ENCODE measurements at regions not wholly inside any gene's neighbourhood (a gene's known extent, or its start where the extent isn't known, plus 50 kb on each side); places are given as distances from the start of the nearest gene placed in this dataset.

DNA sequence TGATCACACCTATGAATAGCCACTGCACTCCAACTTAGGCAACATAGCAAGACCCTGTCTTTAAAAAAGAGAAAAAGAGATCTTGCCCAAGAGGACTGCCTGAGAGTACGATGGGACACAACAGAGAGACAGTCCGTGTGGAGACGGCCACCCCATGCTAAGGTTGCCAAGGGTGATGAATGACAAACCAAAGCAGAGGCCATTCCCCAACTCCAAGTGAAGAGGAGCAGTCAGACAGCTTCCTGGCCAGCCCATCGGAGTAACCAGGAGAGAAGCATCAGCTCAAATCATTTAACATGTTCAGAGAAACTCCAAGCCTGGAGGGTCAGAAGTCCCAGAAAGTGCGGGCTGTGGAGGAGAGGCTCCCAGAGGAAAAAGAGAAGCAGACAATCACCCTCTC is 63.9 kb upstream of the SUB1 start:
- DNase-seq: no peak
- Histone ChIP-seq H3K9me3 (no peaks in the 10 kb centered on the region), H3K27ac (no peak overlapping the region), H3K36me3 (no peaks in the 10 kb centered on the region), H3K4me1 (no peaks in the 10 kb centered on the region), H3K27me3 (no peaks in the 10 kb centered on the region), H3K4me3 (no peak overlapping the region)
- TF ChIP-seq, protein P1, sequence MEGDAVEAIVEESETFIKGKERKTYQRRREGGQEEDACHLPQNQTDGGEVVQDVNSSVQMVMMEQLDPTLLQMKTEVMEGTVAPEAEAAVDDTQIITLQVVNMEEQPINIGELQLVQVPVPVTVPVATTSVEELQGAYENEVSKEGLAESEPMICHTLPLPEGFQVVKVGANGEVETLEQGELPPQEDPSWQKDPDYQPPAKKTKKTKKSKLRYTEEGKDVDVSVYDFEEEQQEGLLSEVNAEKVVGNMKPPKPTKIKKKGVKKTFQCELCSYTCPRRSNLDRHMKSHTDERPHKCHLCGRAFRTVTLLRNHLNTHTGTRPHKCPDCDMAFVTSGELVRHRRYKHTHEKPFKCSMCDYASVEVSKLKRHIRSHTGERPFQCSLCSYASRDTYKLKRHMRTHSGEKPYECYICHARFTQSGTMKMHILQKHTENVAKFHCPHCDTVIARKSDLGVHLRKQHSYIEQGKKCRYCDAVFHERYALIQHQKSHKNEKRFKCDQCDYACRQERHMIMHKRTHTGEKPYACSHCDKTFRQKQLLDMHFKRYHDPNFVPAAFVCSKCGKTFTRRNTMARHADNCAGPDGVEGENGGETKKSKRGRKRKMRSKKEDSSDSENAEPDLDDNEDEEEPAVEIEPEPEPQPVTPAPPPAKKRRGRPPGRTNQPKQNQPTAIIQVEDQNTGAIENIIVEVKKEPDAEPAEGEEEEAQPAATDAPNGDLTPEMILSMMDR (IDR thresholded peaks at IDR 0.05): no peak
- TF ChIP-seq POLR2A (IDR thresholded peaks at IDR 0.05): no peak

DNA sequence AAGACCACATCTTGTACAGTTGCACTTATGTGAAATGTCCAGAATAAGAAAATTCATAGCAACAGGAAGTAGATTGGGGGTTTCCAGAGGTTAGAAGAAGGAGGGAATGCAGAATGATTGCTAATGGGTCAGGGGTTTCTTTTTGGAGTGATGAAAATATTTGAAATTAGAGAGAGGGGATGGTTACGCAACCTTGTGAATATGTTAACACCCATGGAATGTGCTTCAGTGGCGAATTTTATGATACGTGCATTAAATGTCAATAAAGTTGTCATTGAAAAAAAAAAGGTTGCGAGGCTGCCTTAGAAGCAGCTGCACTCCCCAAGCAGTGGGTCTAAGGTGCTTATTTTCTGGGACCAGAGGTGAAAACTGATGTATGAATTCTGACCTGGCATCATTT is 64.4 kb upstream of the SUB1 start:
- no peak for DNase-seq
- no peaks in the 10 kb centered on the region for H3K27me3 ChIP-seq
- H3K9me3 ChIP-seq: no peaks in the 10 kb centered on the region
- no peaks in the 10 kb centered on the region for H3K4me1 ChIP-seq
- H3K4me3 ChIP-seq: no peak overlapping the region
- TF ChIP-seq, protein P1 (IDR thresholded peaks at IDR 0.05): no peak
- no peak for TF ChIP-seq POLR2A (IDR thresholded peaks at IDR 0.05)
- H3K27ac ChIP-seq: no peak overlapping the region
- no peaks in the 10 kb centered on the region for H3K36me3 ChIP-seq

DNA sequence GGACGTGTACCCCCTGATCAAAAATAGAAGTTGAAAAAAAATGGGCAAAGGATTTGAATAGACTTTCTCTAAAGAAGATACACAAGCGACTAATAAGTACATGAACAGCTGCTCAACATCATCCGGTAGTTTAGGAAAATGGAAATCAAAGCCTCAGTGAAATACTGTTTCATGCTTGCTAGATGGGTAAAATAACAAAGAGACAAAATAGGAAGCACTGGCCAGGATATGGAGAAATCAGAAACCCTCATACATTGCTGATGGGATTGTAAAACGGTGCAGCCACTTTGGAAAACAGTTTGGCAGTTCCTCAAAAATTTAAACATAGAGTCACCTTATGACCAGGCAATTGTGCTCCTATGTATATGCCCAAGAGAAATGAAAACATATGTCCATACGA is 65.0 kb upstream of the SUB1 start:
- no peaks in the 10 kb centered on the region for H3K27me3 ChIP-seq
- H3K36me3 ChIP-seq: no peaks in the 10 kb centered on the region
- TF ChIP-seq, protein P1 (IDR thresholded peaks at IDR 0.05): no peak
- TF ChIP-seq POLR2A (IDR thresholded peaks at IDR 0.05): no peak
- H3K27ac ChIP-seq: no peak overlapping the region
- H3K4me1 ChIP-seq: no peaks in the 10 kb centered on the region
- no peak for DNase-seq
- no peak overlapping the region for H3K4me3 ChIP-seq
- no peaks in the 10 kb centered on the region for H3K9me3 ChIP-seq

DNA sequence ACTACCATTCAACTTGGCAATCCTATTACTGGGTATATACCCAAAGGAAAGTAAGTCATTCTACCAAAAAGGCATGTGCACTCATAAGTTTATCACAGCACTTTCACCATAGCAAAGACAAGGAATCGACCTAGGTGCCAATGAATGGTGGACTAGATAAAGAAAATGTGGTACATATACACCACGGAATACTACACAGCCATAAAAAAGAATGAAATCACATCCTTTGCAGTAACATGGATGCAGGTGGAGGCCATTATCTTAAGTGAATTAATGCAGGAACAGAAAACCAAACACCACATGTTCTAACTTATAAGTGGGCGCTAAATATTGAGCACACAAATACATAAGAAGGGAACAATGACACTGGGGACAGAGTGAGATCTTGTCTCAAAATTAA is 65.8 kb upstream of the SUB1 start:
- Histone ChIP-seq H3K36me3 (no peaks in the 10 kb centered on the region), H3K9me3 (no peaks in the 10 kb centered on the region), H3K27me3 (no peaks in the 10 kb centered on the region), H3K4me1 (no peaks in the 10 kb centered on the region), H3K4me3 (no peak overlapping the region), H3K27ac (no peak overlapping the region)
- no peak for DNase-seq
- TF ChIP-seq, protein P1 (IDR thresholded peaks at IDR 0.05): no peak
- TF ChIP-seq POLR2A (IDR thresholded peaks at IDR 0.05): no peak

DNA sequence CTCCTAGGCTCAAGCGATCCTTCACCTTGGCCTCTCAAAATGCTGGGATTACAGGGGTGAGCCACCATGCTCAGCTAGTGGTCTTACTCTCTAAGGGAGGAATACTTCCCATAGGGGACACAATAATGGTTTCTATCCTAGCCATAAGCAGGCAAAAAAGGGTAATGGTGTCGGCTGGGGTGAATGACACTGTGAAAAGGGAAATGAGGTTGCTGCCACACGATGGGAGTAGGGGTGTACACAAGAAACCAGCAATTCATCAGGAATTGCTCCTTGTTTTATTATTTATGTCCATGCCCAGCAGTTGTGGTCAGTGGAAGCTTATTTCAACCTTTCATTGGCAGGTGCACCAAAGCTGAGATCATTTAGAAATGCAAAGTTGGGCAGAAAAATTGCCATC is 70.3 kb upstream of the ZFR start:
- no peak for DNase-seq
- TF ChIP-seq, protein P1 (IDR thresholded peaks at IDR 0.05): no peak
- no peak for TF ChIP-seq POLR2A (IDR thresholded peaks at IDR 0.05)
- no peak overlapping the region for H3K27ac ChIP-seq
- no peaks in the 10 kb centered on the region for H3K9me3 ChIP-seq
- H3K36me3 ChIP-seq: no peaks in the 10 kb centered on the region
- H3K4me3 ChIP-seq: no peak overlapping the region
- H3K27me3 ChIP-seq: no peaks in the 10 kb centered on the region
- no peaks in the 10 kb centered on the region for H3K4me1 ChIP-seq

DNA sequence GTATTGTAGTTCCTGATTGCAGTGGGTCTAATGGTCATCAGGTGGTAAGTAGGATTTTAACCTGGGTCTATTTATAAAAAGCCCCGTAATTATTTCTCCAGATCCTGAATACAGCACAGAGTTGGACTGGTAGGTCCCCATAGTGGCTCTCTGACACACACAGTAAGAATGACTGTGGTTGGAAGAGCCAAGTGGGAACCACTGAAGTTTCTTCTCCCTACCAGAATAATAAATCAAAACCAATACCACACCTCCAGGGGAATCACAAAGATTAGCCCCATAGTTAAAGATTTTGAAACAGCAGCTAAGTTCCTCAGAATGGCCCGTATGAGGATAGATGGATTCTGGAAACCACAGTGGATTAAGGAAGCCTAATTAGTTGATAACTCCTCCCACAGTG is 68.4 kb upstream of the ZFR start:
- H3K9me3 ChIP-seq: no peaks in the 10 kb centered on the region
- no peaks in the 10 kb centered on the region for H3K4me1 ChIP-seq
- H3K36me3 ChIP-seq: no peaks in the 10 kb centered on the region
- TF ChIP-seq, protein P1 (IDR thresholded peaks at IDR 0.05): no peak
- no peak for TF ChIP-seq POLR2A (IDR thresholded peaks at IDR 0.05)
- H3K27ac ChIP-seq: no peak overlapping the region
- no peak overlapping the region for H3K4me3 ChIP-seq
- H3K27me3 ChIP-seq: no peaks in the 10 kb centered on the region
- no peak for DNase-seq

Measured in Peyer's patch (tissue), 4 donors.